GM12878 (cell line): ENCODE measurements at regions not wholly inside any gene's neighbourhood (a gene's known extent, or its start where the extent isn't known, plus 50 kb on each side); places are given as distances from the start of the nearest gene placed in this dataset.
"Not testable (repeated sequence)": the region's sequence is repeated elsewhere in the genome, so short reads cannot be mapped to it uniquely, and the experiment has no call there.

Experiments used
- ATAC-seq: fragments of 200-7000 bp; cut with Tn5 transposase; 3 replicates; pipeline ENCODE4 v1.9.1; 2020; ENCODE audit warnings: mild to moderate bottlenecking, moderate library complexity
- BruUV-seq: library from RNA; stranded (reverse); fragments of 400-500 nt; replicated peaks from 2 replicates; lab custom pipeline; 2021; lab: Mats Ljungman, UMichigan
- CTCF ChIA-PET: fragments of 300-600 bp; sonication (Branson Sonifier 250); formaldehyde crosslinking; extraction: SDS; loops from one replicate; lab custom pipeline; 2021; ENCODE audit warnings: inconsistent platforms; lab: Yijun Ruan, JAX
- POLR2A ChIA-PET: fragments of 350-600 bp; formaldehyde crosslinking; extraction: SDS; loops from one replicate; lab custom pipeline; 2021; ENCODE audit warnings: inconsistent platforms; lab: Charles Lee
- RAD21 ChIA-PET: fragments of 300-600 bp; sonication (Branson Sonifier 250); formaldehyde crosslinking; loops from one replicate; lab custom pipeline; 2023; ENCODE audit warnings: antibody characterized with exemption; ENCODE audit not compliant: unreplicated experiment; lab: Charles Lee
- SMC1A ChIA-PET: fragments of 300-600 bp; sonication (Branson Sonifier 250); formaldehyde crosslinking; loops from one replicate; lab custom pipeline; 2023; ENCODE audit not compliant: unreplicated experiment, uncharacterized antibody; lab: Charles Lee
- DNase-seq: peaks from one replicate; pipeline ENCODE4 v3.0.0-alpha.2; 2011; ENCODE audit warnings: low read depth, low spot score
- FAIRE-seq: peaks from 3 replicates; lab custom pipeline; 2011; peaks lifted over from hg19 to GRCh38; lab: Jason Lieb, UNC
- H2AFZ ChIP-seq: 2 replicates; pipeline ENCODE4 v1.6.0; 2011; ENCODE audit warnings: low read depth, low read length, control low read depth; ENCODE audit not compliant: control insufficient read depth
- H3K27ac ChIP-seq: 2 replicates; pipeline ENCODE4 v1.5.1; 2011; ENCODE audit warnings: control low read depth; ENCODE audit not compliant: control insufficient read depth, insufficient read depth
- H3K27me3 ChIP-seq, 2 experiments: replicated peaks in 1 of 2; 2 replicates each; pipeline versions ENCODE4 v1.6.0 to v1.6.1; 2011; ENCODE audit warnings: low read length in 1 of 2; ENCODE audit not compliant: control insufficient read depth in 2 of 2, insufficient read depth in 2 of 2
- H3K36me3 ChIP-seq, 2 experiments: 2 replicates each; pipeline ENCODE4 v1.5.1; 2011; ENCODE audit warnings: low read length in 1 of 2; ENCODE audit not compliant: control insufficient read depth in 2 of 2, insufficient read depth in 2 of 2
- H3K4me1 ChIP-seq: 2 replicates; pipeline ENCODE4 v1.6.1; 2011; ENCODE audit warnings: mild to moderate bottlenecking, low read length, moderate library complexity, mixed read lengths; ENCODE audit not compliant: control insufficient read depth, insufficient read depth
- H3K4me2 ChIP-seq: 2 replicates; pipeline ENCODE4 v1.6.0; 2011; ENCODE audit warnings: control low read depth; ENCODE audit not compliant: control insufficient read depth, insufficient read depth
- H3K4me3 ChIP-seq: fragments of 200-600 bp; sonication (generic); 2 replicates; pipeline ENCODE4 v1.5.1; 2016
- H3K79me2 ChIP-seq: 2 replicates; pipeline ENCODE4 v1.6.0; 2011; ENCODE audit warnings: low read length; ENCODE audit not compliant: control insufficient read depth, insufficient read depth
- H3K9ac ChIP-seq: 2 replicates; pipeline ENCODE4 v1.8.0; 2011; ENCODE audit warnings: low read length, control low read depth, mixed read lengths; ENCODE audit not compliant: control insufficient read depth, insufficient read depth
- H3K9me3 ChIP-seq: replicated peaks from 3 replicates; pipeline ENCODE4 v1.5.1; 2011; ENCODE audit warnings: mild to moderate bottlenecking, low read length; ENCODE audit not compliant: control insufficient read depth, insufficient read depth
- H4K20me1 ChIP-seq: 2 replicates; pipeline ENCODE4 v1.6.0; 2011; ENCODE audit not compliant: control insufficient read depth, insufficient read depth
- CBX5 ChIP-seq: sonication (generic); IDR thresholded peaks from 2 replicates; pipeline ENCODE4 v1.6.1; 2016; ENCODE audit warnings: low read depth, moderate library complexity, mild to moderate bottlenecking, inconsistent platforms
- KLF5 ChIP-seq: fragments of 450-650 bp; IDR thresholded peaks from 2 replicates; pipeline ENCODE4 v1.6.1; 2014; ENCODE audit warnings: mild to moderate bottlenecking; ENCODE audit not compliant: partially characterized antibody
- LARP7 ChIP-seq: fragments of 450-650 bp; IDR thresholded peaks from 2 replicates; pipeline ENCODE4 v1.6.1; 2017; ENCODE audit warnings: mild to moderate bottlenecking
- RB1 ChIP-seq: fragments of 450-650 bp; formaldehyde crosslinking; IDR thresholded peaks from 2 replicates; pipeline ENCODE4 v1.6.1; 2017; ENCODE audit warnings: mild to moderate bottlenecking, borderline replicate concordance
- WGBS: methylation state at CpG from one replicate; pipeline ENCODE4 v1.1.6; 2016; ENCODE audit warnings: low lambda C conversion rate; ENCODE audit not compliant: insufficient replicate concordance, insufficient coverage; ENCODE audit errors: missing lambda C conversion rate; 5-methylcytosine and 5-hydroxymethylcytosine counted together
- in situ Hi-C: fragments of 300-500 bp; cut with MboI; formaldehyde crosslinking; loops from 9 replicates; pipeline ENCODE4 v1.14.3; 2018; ENCODE audit warnings: mixed read lengths
- intact Hi-C: fragments of 100-400 bp; cut with micrococcal nuclease; formaldehyde crosslinking; loops from one replicate; pipeline ENCODE4 v1.14.2; 2022; ENCODE audit not compliant: unreplicated experiment

GRCh38 chr6:11847068-11847467 lies 68.5 kb upstream of the ADTRP start:
- H3K36me3 ChIP-seq, H3K9ac ChIP-seq, H3K79me2 ChIP-seq, H3K4me3 ChIP-seq, BruUV-seq, in situ Hi-C loops, H4K20me1 ChIP-seq, FAIRE-seq, H3K27me3 ChIP-seq, POLR2A ChIA-PET, H2AFZ ChIP-seq, ATAC-seq, H3K4me2 ChIP-seq, intact Hi-C loops, DNase-seq: not testable (repeated sequence)
- peak overlapping the region; percentile 54 for H3K27ac ChIP-seq
- ChIA-PET SMC1A (interaction anchor here (0.6 to 1.8 kb wide), 5 partner anchors 9 to 414 kb away, joined by 3 to 7 read pairs (median 4); no protein-coding TSS in a partner anchor), CTCF (interaction anchor here (1.6 kb wide), 1 partner anchor 125 kb away, joined by 5 read pairs; no protein-coding TSS in a partner anchor), RAD21 (interaction anchor here (0.8 to 1.9 kb wide), 4 partner anchors 11 to 21 kb away, joined by 3 to 5 read pairs (median 4); no protein-coding TSS in a partner anchor)
- peaks cover 27% of the 10 kb centered on the region for H3K9me3 ChIP-seq
- WGBS, result 68% methylated on average over 2 of the region's 2 CpGs
- TF ChIP-seq KLF5 (peak; percentile 58), CBX5 (0 out of 2 replicates have a peak, but pooled peaks have one; percentile 61)
- peaks cover 13% of the 10 kb centered on the region; the same call in 1 of the 2 replicates for H3K4me1 ChIP-seq

GRCh38 chr6:11845664-11846577 lies 67.3 kb upstream of the ADTRP start:
- FAIRE-seq, result no peak
- 80% methylated on average over 5 of the region's 5 CpGs for WGBS
- ChIA-PET POLR2A (interaction anchor here (0.5 kb wide), 1 partner anchor 130 kb away, joined by 4 read pairs; no protein-coding TSS in a partner anchor), SMC1A (interaction anchor here (1.5 to 1.8 kb wide), 2 partner anchors 8 to 12 kb away, joined by 4 to 7 read pairs; no protein-coding TSS in a partner anchor), CTCF (no interaction called here), RAD21 (interaction anchor here (1.3 to 1.9 kb wide), 2 partner anchors 12 to 16 kb away, joined by 3 to 5 read pairs; no protein-coding TSS in a partner anchor)
- in situ Hi-C loops (no loop called here), intact Hi-C loops (no loop called here)
- DNase-seq, result no peak
- Histone ChIP-seq H3K9ac (no peak overlapping the region), H3K27ac (no peak overlapping the region), H3K4me3 (no peak overlapping the region), H2AFZ (peak overlapping the region; percentile 21), H4K20me1 (no peaks in the 10 kb centered on the region), H3K4me1 (peaks cover 5% of the 10 kb centered on the region; the same call in 1 of the 2 replicates), H3K27me3 (no peaks in the 10 kb centered on the region), H3K4me2 (no peak overlapping the region), H3K9me3 (peaks cover 27% of the 10 kb centered on the region), H3K79me2 (no peaks in the 10 kb centered on the region), H3K36me3 (peaks cover 0 to 2% of the 10 kb centered on the region in 2 experiments; a peak in 1 of 4 replicates)
- TF ChIP-seq RB1, result no peak
- TF ChIP-seq LARP7, result no peak
- no peak for ATAC-seq
- BruUV-seq, result no TSS peak

- BruUV-seq, H3K36me3 ChIP-seq, FAIRE-seq, H3K27ac ChIP-seq, intact Hi-C loops, SMC1A ChIA-PET, H3K4me3 ChIP-seq, H3K27me3 ChIP-seq, H3K4me1 ChIP-seq, CTCF ChIA-PET, H4K20me1 ChIP-seq, H2AFZ ChIP-seq, POLR2A ChIA-PET, DNase-seq, in situ Hi-C loops, H3K9ac ChIP-seq, H3K79me2 ChIP-seq, RAD21 ChIA-PET, H3K4me2 ChIP-seq, ATAC-seq: not testable (repeated sequence)
- peaks cover 22% of the 10 kb centered on the region; the same call in 2 of the 3 replicates for H3K9me3 ChIP-seq
- 63% methylated on average over 3 of the region's 3 CpGs for WGBS
Observed at GRCh38 chr6:11842795-11843194, 64.2 kb upstream of the ADTRP start.
